ENCODE measurements at regions not wholly inside any gene's neighbourhood (a gene's known extent, or its start where the extent isn't known, plus 50 kb on each side); places are given as distances from the start of the nearest gene placed in this dataset.

- no peak for TF ChIP-seq TCF4 (CRISPR knock-in tag; IDR thresholded peaks at IDR 0.05; ENCODE audit: borderline replicate concordance)
- no peak for TF ChIP-seq ZC3H10 (CRISPR knock-in tag; IDR thresholded peaks at IDR 0.05)
Measured at GRCh38 chr1:29585201-29585600, 348.9 kb downstream of the PTPRU start.
